ENCODE measurements at regions not wholly inside any gene's neighbourhood (a gene's known extent, or its start where the extent isn't known, plus 50 kb on each side); places are given as distances from the start of the nearest gene placed in this dataset.

GRCh38 chr3:72280876-72281275 lies 495.9 kb upstream of the PROK2 start:
- TF ChIP-seq CTCF (IDR thresholded peaks at IDR 0.05; ENCODE audit: low read length) (no peak), EZH2 (optimal IDR thresholded peaks at IDR 0.05; ENCODE audit: low read depth, low read length) (no peak)
